OCI-LY7 (cell line): ENCODE measurements at regions not wholly inside any gene's neighbourhood (a gene's known extent, or its start where the extent isn't known, plus 50 kb on each side); places are given as distances from the start of the nearest gene placed in this dataset.

Experiments
- BruUV-seq: library from RNA; stranded (reverse); fragments of 400-500 nt; replicated peaks from 2 replicates; lab custom pipeline; 2021; lab: Mats Ljungman, UMichigan
- CTCF ChIA-PET: fragments of 300-600 bp; sonication (Branson Sonifier 250); formaldehyde crosslinking; loops from one replicate; lab custom pipeline; 2022; ENCODE audit warnings: antibody characterized with exemption; ENCODE audit not compliant: unreplicated experiment; lab: Charles Lee
- POLR2A ChIA-PET: fragments of 300-600 bp; sonication (Branson Sonifier 250); formaldehyde crosslinking; loops from one replicate; lab custom pipeline; 2022; ENCODE audit warnings: antibody characterized with exemption; lab: Charles Lee
- DNase-seq: peaks from one replicate; pipeline ENCODE4 v3.0.0-alpha.2; 2015; ENCODE audit warnings: low spot score
- H2AFZ ChIP-seq: fragments of 200-600 bp; sonication (generic), shearing (Covaris generic); 2 replicates; pipeline ENCODE4 v1.6.1; 2014; ENCODE audit warnings: mild to moderate bottlenecking, antibody characterized with exemption, low read length, moderate library complexity
- H3K27ac ChIP-seq: fragments of 200-600 bp; sonication (generic); 2 replicates; pipeline ENCODE4 v1.5.1; 2014; ENCODE audit warnings: mixed run types, low read depth, mild to moderate bottlenecking, moderate library complexity, low read length, inconsistent platforms; ENCODE audit not compliant: poor library complexity, severe bottlenecking
- H3K36me3 ChIP-seq: fragments of 200-600 bp; sonication (generic); 2 replicates; pipeline ENCODE4 v1.6.1; 2014; ENCODE audit warnings: mild to moderate bottlenecking, antibody characterized with exemption, low read length, moderate library complexity, mixed read lengths; ENCODE audit not compliant: insufficient read depth
- H3K4me1 ChIP-seq: fragments of 200-600 bp; sonication (generic); 2 replicates; pipeline ENCODE4 v1.5.1; 2014; ENCODE audit warnings: mild to moderate bottlenecking, low read length; ENCODE audit not compliant: insufficient read depth, poor library complexity, severe bottlenecking
- H3K4me2 ChIP-seq: fragments of 200-600 bp; sonication (generic); 2 replicates; pipeline ENCODE4 v1.6.1; 2014; ENCODE audit warnings: mild to moderate bottlenecking, low read length
- H3K4me3 ChIP-seq: fragments of 200-600 bp; sonication (generic); 2 replicates; pipeline ENCODE4 v1.5.1; 2014; ENCODE audit warnings: mild to moderate bottlenecking, low read depth, low read length; ENCODE audit not compliant: poor library complexity, severe bottlenecking
- H3K79me2 ChIP-seq: fragments of 200-600 bp; sonication (generic); 2 replicates; pipeline ENCODE4 v1.6.1; 2016; ENCODE audit warnings: low read depth, mild to moderate bottlenecking, low read length, moderate library complexity, mixed read lengths; ENCODE audit not compliant: insufficient read depth
- H3K9me2 ChIP-seq: fragments of 200-600 bp; sonication (generic); 2 replicates; pipeline ENCODE4 v1.6.1; 2016; ENCODE audit warnings: mild to moderate bottlenecking, low read length, mixed read lengths; ENCODE audit not compliant: insufficient read depth
- H3K9me3 ChIP-seq: fragments of 200-600 bp; sonication (generic); 2 replicates; pipeline ENCODE4 v1.6.1; 2014; ENCODE audit warnings: mild to moderate bottlenecking, mixed run types, low read length, mixed read lengths
- H4K20me1 ChIP-seq: fragments of 200-600 bp; sonication (generic); 2 replicates; pipeline ENCODE4 v1.6.1; 2014; ENCODE audit warnings: mild to moderate bottlenecking, antibody characterized with exemption, low read length, moderate library complexity, mixed read lengths; ENCODE audit not compliant: insufficient read depth
- CTCF ChIP-seq: fragments of 200-600 bp; sonication (generic); conservative IDR thresholded peaks from 2 replicates; pipeline ENCODE4 v1.5.1; 2014; ENCODE audit warnings: mild to moderate bottlenecking, antibody characterized with exemption, low read length, moderate library complexity, mixed read lengths
- EZH2phosphoT487 ChIP-seq: fragments of 200-600 bp; sonication (generic); IDR thresholded peaks from 2 replicates; pipeline ENCODE4 v1.6.1; 2018; ENCODE audit warnings: low read depth, borderline replicate concordance, mild to moderate bottlenecking, mixed run types, antibody characterized with exemption, low read length, moderate library complexity, mixed read lengths
- intact Hi-C: fragments of 100-400 bp; cut with micrococcal nuclease; formaldehyde crosslinking; loops from one replicate; pipeline ENCODE4 v1.10.0; 2022; ENCODE audit not compliant: unreplicated experiment

DNA sequence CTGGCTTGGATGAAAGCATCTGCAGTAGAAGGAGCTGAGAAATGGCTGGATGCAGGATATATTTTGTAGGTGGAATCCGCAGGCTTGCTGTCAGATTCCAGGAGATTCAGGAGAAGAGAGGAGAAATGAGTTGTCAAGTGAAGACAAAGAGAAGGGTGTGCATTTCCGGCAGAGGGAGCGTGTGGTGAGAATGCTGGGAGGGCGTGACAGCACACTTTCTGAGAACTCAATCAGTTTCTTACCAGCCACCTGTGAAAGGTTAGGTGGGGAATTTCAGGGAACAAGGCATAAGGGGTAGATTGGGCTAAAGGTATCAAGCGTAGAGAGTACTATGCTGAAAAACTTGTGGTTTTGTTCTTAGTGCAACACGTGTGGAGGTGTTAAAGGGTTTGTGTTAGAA, 199.3 kb upstream of the ANKH start:
- no peak overlapping the region for H3K4me2 ChIP-seq
- TF ChIP-seq CTCF, result no peak
- TF ChIP-seq EZH2phosphoT487, result no peak
- no peaks in the 10 kb centered on the region for H3K4me1 ChIP-seq
- no peak overlapping the region for H3K4me3 ChIP-seq
- H3K36me3 ChIP-seq, result no peaks in the 10 kb centered on the region
- no peaks in the 10 kb centered on the region for H3K9me2 ChIP-seq
- H2AFZ ChIP-seq, result no peak overlapping the region
- no peaks in the 10 kb centered on the region for H3K9me3 ChIP-seq
- no peak for DNase-seq
- H3K79me2 ChIP-seq, result no peaks in the 10 kb centered on the region
- intact Hi-C loops, result no loop called here
- ChIA-PET POLR2A (no interaction called here), CTCF (no interaction called here)
- no peaks in the 10 kb centered on the region for H4K20me1 ChIP-seq
- no TSS peak for BruUV-seq
- H3K27ac ChIP-seq, result no peak overlapping the region

DNA sequence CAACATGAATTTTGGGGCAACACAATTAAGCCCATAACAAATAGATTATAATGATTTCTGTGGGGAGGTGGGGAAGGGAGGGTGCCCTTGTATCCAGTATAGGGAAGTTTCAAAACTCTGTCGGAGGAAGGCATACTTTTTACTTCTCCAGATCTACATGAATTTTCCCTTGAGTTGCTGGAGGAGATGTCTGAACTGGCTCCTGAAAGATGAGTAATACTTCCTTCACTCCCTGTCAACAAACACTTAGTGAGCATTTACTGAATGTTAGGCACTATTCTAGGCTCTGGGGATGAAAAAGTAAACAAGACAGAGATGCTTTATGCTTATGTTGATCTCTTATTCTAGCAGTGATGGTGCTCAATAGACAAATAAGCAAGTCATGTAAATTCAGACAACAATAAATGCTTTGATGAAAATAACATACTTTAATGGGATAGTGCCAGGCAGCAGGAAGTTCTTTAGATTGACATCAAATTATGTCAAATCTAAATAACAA, 197.9 kb upstream of the ANKH start:
- no peak overlapping the region for H3K4me3 ChIP-seq
- no peaks in the 10 kb centered on the region for H3K79me2 ChIP-seq
- TF ChIP-seq EZH2phosphoT487 (no peak), CTCF (no peak)
- POLR2A ChIA-PET, result no interaction called here
- no peaks in the 10 kb centered on the region for H4K20me1 ChIP-seq
- intact Hi-C loops, result no loop called here
- no peak overlapping the region for H3K4me2 ChIP-seq
- H3K4me1 ChIP-seq, result no peaks in the 10 kb centered on the region
- CTCF ChIA-PET, result no interaction called here
- no peak overlapping the region for H3K27ac ChIP-seq
- H3K9me2 ChIP-seq, result no peaks in the 10 kb centered on the region
- no peak overlapping the region for H2AFZ ChIP-seq
- no TSS peak for BruUV-seq
- H3K9me3 ChIP-seq, result no peaks in the 10 kb centered on the region
- no peak for DNase-seq
- H3K36me3 ChIP-seq, result no peaks in the 10 kb centered on the region

GRCh38 chr5:15065091-15065490, 193.5 kb upstream of the ANKH start:
- BruUV-seq, result no TSS peak
- DNase-seq, result no peak
- intact Hi-C loops, result no loop called here
- no peak overlapping the region for H3K27ac ChIP-seq
- no peaks in the 10 kb centered on the region for H3K4me1 ChIP-seq
- ChIA-PET CTCF (no interaction called here), POLR2A (no interaction called here)
- H3K36me3 ChIP-seq, result no peaks in the 10 kb centered on the region
- no peaks in the 10 kb centered on the region for H3K9me3 ChIP-seq
- no peak overlapping the region for H2AFZ ChIP-seq
- TF ChIP-seq CTCF (no peak), EZH2phosphoT487 (no peak)
- no peaks in the 10 kb centered on the region for H3K9me2 ChIP-seq
- H4K20me1 ChIP-seq, result no peaks in the 10 kb centered on the region
- no peak overlapping the region for H3K4me2 ChIP-seq
- no peak overlapping the region for H3K4me3 ChIP-seq
- H3K79me2 ChIP-seq, result no peaks in the 10 kb centered on the region
